ENCODE measurements at regions not wholly inside any gene's neighbourhood (a gene's known extent, or its start where the extent isn't known, plus 50 kb on each side); places are given as distances from the start of the nearest gene placed in this dataset.

GRCh38 chr13:74675182-74675581, 541.0 kb upstream of the KLF12 start:
- TF ChIP-seq POLR2A (IDR thresholded peaks at IDR 0.05) (no peak), EP300 (IDR thresholded peaks at IDR 0.05; ENCODE audit: low read depth) (no peak)
- TF ChIP-seq, protein P1, sequence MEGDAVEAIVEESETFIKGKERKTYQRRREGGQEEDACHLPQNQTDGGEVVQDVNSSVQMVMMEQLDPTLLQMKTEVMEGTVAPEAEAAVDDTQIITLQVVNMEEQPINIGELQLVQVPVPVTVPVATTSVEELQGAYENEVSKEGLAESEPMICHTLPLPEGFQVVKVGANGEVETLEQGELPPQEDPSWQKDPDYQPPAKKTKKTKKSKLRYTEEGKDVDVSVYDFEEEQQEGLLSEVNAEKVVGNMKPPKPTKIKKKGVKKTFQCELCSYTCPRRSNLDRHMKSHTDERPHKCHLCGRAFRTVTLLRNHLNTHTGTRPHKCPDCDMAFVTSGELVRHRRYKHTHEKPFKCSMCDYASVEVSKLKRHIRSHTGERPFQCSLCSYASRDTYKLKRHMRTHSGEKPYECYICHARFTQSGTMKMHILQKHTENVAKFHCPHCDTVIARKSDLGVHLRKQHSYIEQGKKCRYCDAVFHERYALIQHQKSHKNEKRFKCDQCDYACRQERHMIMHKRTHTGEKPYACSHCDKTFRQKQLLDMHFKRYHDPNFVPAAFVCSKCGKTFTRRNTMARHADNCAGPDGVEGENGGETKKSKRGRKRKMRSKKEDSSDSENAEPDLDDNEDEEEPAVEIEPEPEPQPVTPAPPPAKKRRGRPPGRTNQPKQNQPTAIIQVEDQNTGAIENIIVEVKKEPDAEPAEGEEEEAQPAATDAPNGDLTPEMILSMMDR (IDR thresholded peaks at IDR 0.05) = no peak
